Endothelial cell of umbilical vein (primary cell): ENCODE measurements at regions not wholly inside any gene's neighbourhood (a gene's known extent, or its start where the extent isn't known, plus 50 kb on each side); places are given as distances from the start of the nearest gene placed in this dataset.

Experiments used
- EZH2 ChIP-seq: IDR thresholded peaks from 2 replicates; pipeline ENCODE4 v1.6.1; 2012; ENCODE audit warnings: borderline replicate concordance, low read depth, mild to moderate bottlenecking, moderate library complexity, low read length, inconsistent platforms; ENCODE audit not compliant: severe bottlenecking
- FOS ChIP-seq: IDR thresholded peaks from 2 replicates; pipeline ENCODE4 v1.6.1; 2011; ENCODE audit warnings: mild to moderate bottlenecking, low read length, moderate library complexity, borderline replicate concordance; ENCODE audit not compliant: insufficient read depth
- GATA2 ChIP-seq: IDR thresholded peaks from 2 replicates; pipeline ENCODE4 v1.7.0; 2011; ENCODE audit warnings: low read depth, mild to moderate bottlenecking, moderate library complexity, mixed read lengths, low read length; ENCODE audit not compliant: insufficient read length, insufficient read depth
- JUN ChIP-seq: IDR thresholded peaks from 2 replicates; pipeline ENCODE4 v1.6.1; 2011; ENCODE audit warnings: borderline replicate concordance, low read depth; ENCODE audit not compliant: insufficient read length, insufficient read depth
- MYC ChIP-seq: IDR thresholded peaks from one replicate; pipeline ENCODE4 v1.6.1; 2011; ENCODE audit warnings: mild to moderate bottlenecking, low read depth, low read length
- POLR2A ChIP-seq: IDR thresholded peaks from 2 replicates; pipeline ENCODE4 v1.6.1; 2012; ENCODE audit warnings: low read depth, mild to moderate bottlenecking, control low read depth, low read length
- POLR2AphosphoS5 ChIP-seq: IDR thresholded peaks from 2 replicates; pipeline ENCODE4 v1.6.1; 2012; ENCODE audit warnings: low read depth, mild to moderate bottlenecking, control low read depth, low read length, moderate library complexity; ENCODE audit not compliant: insufficient read depth
- TF ChIP-seq, protein P1 (sequence below), 2 donors: IDR thresholded peaks; 1 replicate in 1 of 2; 2 replicates in 1 of 2; pipeline ENCODE4 v1.5.1; 2011; ENCODE audit warnings: low read length in 2 of 2, mild to moderate bottlenecking in 2 of 2, moderate library complexity in 2 of 2, control low read depth in 1 of 2, inconsistent platforms in 1 of 2, low read depth in 1 of 2; ENCODE audit not compliant: insufficient read depth in 1 of 2; ENCODE audit errors: extremely low read depth in 1 of 2
- TF ChIP-seq, protein P2 (sequence below): IDR thresholded peaks from 2 replicates; pipeline ENCODE4 v1.6.1; 2011; ENCODE audit not compliant: insufficient read depth, insufficient read length

DNA sequence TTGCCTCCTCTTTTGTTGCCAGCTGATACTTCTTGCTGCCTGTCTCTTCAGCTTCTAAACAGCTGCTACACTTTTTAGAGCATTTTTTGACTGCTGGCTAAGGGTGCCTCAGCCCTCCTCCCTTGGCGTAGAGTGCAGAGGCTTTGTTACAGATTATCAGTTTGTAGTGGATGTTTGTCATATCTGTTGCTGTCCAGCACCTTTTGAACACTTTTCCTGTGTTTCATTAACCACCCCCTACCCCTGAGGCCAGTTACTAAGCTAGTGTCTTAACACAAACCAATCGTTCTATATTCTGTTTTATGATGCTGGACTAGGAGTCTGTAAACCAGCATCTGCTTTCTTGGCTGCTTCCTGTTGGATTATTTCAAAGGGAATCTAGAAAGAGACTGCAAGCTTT lies 441.5 kb downstream of the DNAH5 start:
- TF ChIP-seq, protein P1, sequence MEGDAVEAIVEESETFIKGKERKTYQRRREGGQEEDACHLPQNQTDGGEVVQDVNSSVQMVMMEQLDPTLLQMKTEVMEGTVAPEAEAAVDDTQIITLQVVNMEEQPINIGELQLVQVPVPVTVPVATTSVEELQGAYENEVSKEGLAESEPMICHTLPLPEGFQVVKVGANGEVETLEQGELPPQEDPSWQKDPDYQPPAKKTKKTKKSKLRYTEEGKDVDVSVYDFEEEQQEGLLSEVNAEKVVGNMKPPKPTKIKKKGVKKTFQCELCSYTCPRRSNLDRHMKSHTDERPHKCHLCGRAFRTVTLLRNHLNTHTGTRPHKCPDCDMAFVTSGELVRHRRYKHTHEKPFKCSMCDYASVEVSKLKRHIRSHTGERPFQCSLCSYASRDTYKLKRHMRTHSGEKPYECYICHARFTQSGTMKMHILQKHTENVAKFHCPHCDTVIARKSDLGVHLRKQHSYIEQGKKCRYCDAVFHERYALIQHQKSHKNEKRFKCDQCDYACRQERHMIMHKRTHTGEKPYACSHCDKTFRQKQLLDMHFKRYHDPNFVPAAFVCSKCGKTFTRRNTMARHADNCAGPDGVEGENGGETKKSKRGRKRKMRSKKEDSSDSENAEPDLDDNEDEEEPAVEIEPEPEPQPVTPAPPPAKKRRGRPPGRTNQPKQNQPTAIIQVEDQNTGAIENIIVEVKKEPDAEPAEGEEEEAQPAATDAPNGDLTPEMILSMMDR (IDR thresholded peaks at IDR 0.05; ENCODE audit: extremely low read depth in 1 of 2, insufficient read depth in 1 of 2, low read depth in 1 of 2, low read length in 2 of 2): no peak
- TF ChIP-seq POLR2A (no peak), POLR2AphosphoS5 (no peak), EZH2 (no peak), JUN (no peak), FOS (no peak), GATA2 (no peak), MYC (no peak)
- TF ChIP-seq, protein P2, sequence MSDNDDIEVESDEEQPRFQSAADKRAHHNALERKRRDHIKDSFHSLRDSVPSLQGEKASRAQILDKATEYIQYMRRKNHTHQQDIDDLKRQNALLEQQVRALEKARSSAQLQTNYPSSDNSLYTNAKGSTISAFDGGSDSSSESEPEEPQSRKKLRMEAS: no peak
